Upper lobe of right lung (tissue), 1 donor: ENCODE measurements at regions not wholly inside any gene's neighbourhood (a gene's known extent, or its start where the extent isn't known, plus 50 kb on each side); places are given as distances from the start of the nearest gene placed in this dataset. TPM values are rescaled to one million over a fixed set of nuclear protein-coding genes. Genes with fewer than 3 reads are reported as not detected.

Experiments
- ATAC-seq: fragments of 200-7000 bp; cut with Tn5 transposase; one replicate; pipeline ENCODE4 v1.9.1; 2020; ENCODE audit warnings: mild to moderate bottlenecking, moderate library complexity
- DNase-seq: peaks from one replicate; pipeline ENCODE4 v3.0.0-alpha.2; 2020
- H3K27ac ChIP-seq: fragments of 200-600 bp; one replicate; pipeline ENCODE4 v1.8.0; 2022
- H3K27me3 ChIP-seq: fragments of 200-600 bp; one replicate; pipeline ENCODE4 v1.8.0; 2022; ENCODE audit warnings: mild to moderate bottlenecking
- H3K36me3 ChIP-seq: fragments of 200-600 bp; one replicate; pipeline ENCODE4 v1.8.0; 2022
- H3K4me1 ChIP-seq: fragments of 200-600 bp; one replicate; pipeline ENCODE4 v1.8.0; 2022
- H3K4me3 ChIP-seq: fragments of 200-600 bp; one replicate; pipeline ENCODE4 v1.8.0; 2022; ENCODE audit warnings: mild to moderate bottlenecking
- H3K9me3 ChIP-seq: fragments of 200-600 bp; one replicate; pipeline ENCODE4 v1.8.0; 2022
- intact Hi-C: fragments of 100-400 bp; cut with DNase I; formaldehyde crosslinking; loops from one replicate; pipeline ENCODE4 v1.11.0; 2022
- microRNA-seq: library from miRNA; unstranded; fragments of <30 nt; microRNA quantifications from one replicate; pipeline ENCODE4 v1.2.0, GENCODE V29; 2020; ENCODE audit warnings: borderline microRNAs expressed
- TF ChIP-seq, protein P1 (sequence below): fragments of 200-600 bp; IDR thresholded peaks from one replicate; pipeline ENCODE4 v1.8.0; 2022; ENCODE audit warnings: antibody characterized with exemption
- donor health status: DM: no; HTN: yes; CAD: no; lungs with severe emphysema.

- intact Hi-C loops, result no loop called here
Observed at GRCh38 chr11:79498667-79499066, 57.8 kb upstream of the TENM4 start.

GRCh38 chr11:79493555-79494171 lies 52.8 kb upstream of the TENM4 start:
- TF ChIP-seq, protein P1, sequence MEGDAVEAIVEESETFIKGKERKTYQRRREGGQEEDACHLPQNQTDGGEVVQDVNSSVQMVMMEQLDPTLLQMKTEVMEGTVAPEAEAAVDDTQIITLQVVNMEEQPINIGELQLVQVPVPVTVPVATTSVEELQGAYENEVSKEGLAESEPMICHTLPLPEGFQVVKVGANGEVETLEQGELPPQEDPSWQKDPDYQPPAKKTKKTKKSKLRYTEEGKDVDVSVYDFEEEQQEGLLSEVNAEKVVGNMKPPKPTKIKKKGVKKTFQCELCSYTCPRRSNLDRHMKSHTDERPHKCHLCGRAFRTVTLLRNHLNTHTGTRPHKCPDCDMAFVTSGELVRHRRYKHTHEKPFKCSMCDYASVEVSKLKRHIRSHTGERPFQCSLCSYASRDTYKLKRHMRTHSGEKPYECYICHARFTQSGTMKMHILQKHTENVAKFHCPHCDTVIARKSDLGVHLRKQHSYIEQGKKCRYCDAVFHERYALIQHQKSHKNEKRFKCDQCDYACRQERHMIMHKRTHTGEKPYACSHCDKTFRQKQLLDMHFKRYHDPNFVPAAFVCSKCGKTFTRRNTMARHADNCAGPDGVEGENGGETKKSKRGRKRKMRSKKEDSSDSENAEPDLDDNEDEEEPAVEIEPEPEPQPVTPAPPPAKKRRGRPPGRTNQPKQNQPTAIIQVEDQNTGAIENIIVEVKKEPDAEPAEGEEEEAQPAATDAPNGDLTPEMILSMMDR, result peak; percentile 85
- Histone ChIP-seq H3K9me3 (no peaks in the 10 kb centered on the region), H3K4me3 (no peak overlapping the region), H3K4me1 (no peaks in the 10 kb centered on the region), H3K27me3 (no peaks in the 10 kb centered on the region), H3K27ac (no peak overlapping the region), H3K36me3 (no peaks in the 10 kb centered on the region)
- ATAC-seq, result peak; percentile 94
- intact Hi-C loops, result no loop called here
- peak; percentile 77 for DNase-seq

More at GRCh38 chr11:79498667-79499066, 57.8 kb upstream of the TENM4 start:
- Histone ChIP-seq H3K4me3 (no peak overlapping the region), H3K27ac (no peak overlapping the region), H3K27me3 (no peaks in the 10 kb centered on the region), H3K36me3 (no peaks in the 10 kb centered on the region), H3K4me1 (no peaks in the 10 kb centered on the region), H3K9me3 (no peaks in the 10 kb centered on the region)
- ATAC-seq (no peak), DNase-seq (no peak)
- TF ChIP-seq, protein P1, result no peak

DNA sequence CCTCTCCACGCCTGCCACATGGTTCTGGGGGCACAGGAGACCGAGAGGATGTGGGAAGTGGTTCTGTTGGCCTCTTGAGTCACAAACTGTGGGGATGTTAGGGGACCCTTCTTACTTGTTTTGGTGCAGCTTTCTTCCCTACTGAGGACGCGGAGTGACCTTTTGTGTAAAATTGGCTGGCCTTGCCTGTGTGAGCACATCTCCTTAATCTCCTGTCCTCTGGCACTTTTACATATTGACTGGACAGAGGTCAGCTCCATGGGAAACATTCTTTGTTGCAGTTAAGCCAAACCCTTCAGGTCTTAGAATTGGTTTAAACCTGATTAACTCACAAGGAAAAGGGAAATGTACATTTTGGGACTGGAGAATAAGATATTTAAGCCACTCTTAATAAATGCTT lies 51.2 kb upstream of the TENM4 start:
- Histone ChIP-seq H3K27ac (no peak overlapping the region), H3K4me3 (no peak overlapping the region), H3K9me3 (no peaks in the 10 kb centered on the region), H3K27me3 (no peaks in the 10 kb centered on the region), H3K4me1 (no peaks in the 10 kb centered on the region), H3K36me3 (no peaks in the 10 kb centered on the region)
- no peak for DNase-seq
- ATAC-seq, result no peak
- TF ChIP-seq, protein P1, result no peak
- intact Hi-C loops, result no loop called here

Small RNA genes in the stretch of these regions (microRNA-seq; reads per million reads assigned to microRNA genes)
- not detected for gene MIR4300
